ENCODE measurements at regions not wholly inside any gene's neighbourhood (a gene's known extent, or its start where the extent isn't known, plus 50 kb on each side); places are given as distances from the start of the nearest gene placed in this dataset.

GRCh38 chr10:30182191-30183054 lies 123.0 kb upstream of the JCAD start:
- no peak for TF ChIP-seq TAF1 (IDR thresholded peaks at IDR 0.05; ENCODE audit: low read depth, low read length)
- no peak for TF ChIP-seq POLR2A (IDR thresholded peaks at IDR 0.05; ENCODE audit: low read depth, low read length)
- no peak for TF ChIP-seq POLR2AphosphoS5 (IDR thresholded peaks at IDR 0.05; ENCODE audit: low read depth, low read length)
- TF ChIP-seq POU2F2 (IDR thresholded peaks at IDR 0.05; ENCODE audit: low read depth, low read length), result no peak
- TF ChIP-seq PAX5 (IDR thresholded peaks at IDR 0.05; ENCODE audit: insufficient read depth, low read length, severe bottlenecking), result no peak
- no peak for TF ChIP-seq SPI1 (IDR thresholded peaks at IDR 0.05; ENCODE audit: low read depth, low read length)

Data from GM12891 (cell line).